H4 (cell line): ENCODE measurements at regions not wholly inside any gene's neighbourhood (a gene's known extent, or its start where the extent isn't known, plus 50 kb on each side); places are given as distances from the start of the nearest gene placed in this dataset.
"Not testable (repeated sequence)": the region's sequence is repeated elsewhere in the genome, so short reads cannot be mapped to it uniquely, and the experiment has no call there.

Experiments used
- DNase-seq: peaks from one replicate; pipeline ENCODE4 v3.0.0-alpha.2; 2015; ENCODE audit warnings: low spot score

DNA sequence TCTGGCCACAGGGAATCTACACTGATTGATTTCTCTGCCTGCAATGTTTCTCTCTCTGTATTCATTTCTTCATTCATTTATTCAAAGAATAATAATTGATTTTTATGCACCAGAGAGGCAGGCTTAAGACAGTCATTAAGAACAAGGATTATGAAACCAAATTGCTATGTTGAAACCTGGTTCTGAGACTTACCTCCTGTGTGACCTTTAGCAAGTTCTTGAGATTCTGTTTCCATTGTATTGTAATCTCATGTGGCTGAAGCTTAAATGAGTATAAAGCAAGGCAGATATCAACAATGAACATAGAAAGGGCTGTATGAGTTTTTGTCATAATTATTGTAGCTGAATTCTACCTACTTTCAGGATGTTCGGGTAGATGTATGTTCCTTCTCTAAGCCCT is 129.6 kb upstream of the GRIA1 start:
- no peak for DNase-seq

DNA sequence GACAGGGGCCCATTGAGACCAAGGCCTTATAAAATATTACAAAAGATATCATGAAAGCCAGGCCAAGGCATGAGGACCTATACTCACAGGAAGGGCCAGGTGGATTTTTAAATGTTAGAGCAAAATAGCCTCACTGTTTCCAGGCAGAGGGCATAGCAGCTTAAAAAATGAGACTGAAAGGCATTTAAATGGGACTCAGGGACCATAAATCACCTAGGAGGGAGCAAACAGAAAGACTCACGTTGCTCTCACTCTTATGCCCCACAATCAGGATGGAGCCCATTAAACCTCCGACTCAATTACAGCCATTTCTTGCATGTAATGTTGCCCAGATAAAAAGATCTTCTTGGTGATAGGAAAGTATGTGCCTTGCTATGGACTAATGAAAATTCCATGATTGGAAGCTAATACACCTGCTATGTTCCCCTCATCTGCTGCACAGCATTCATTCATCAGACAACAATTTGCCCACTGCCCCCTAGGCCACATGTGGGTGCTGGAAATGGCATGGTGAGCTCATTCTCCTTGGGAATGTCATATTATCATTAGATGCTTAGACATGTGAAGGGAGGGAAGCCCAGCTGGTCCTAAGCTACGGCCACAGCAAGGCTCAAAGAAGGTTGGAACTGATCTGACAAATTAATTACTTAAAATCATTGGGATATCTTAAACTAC is 128.6 kb upstream of the GRIA1 start:
- DNase-seq, result no peak

GRCh38 chr5:153365547-153365946 is 124.9 kb upstream of the GRIA1 start:
- DNase-seq, result no peak

DNA sequence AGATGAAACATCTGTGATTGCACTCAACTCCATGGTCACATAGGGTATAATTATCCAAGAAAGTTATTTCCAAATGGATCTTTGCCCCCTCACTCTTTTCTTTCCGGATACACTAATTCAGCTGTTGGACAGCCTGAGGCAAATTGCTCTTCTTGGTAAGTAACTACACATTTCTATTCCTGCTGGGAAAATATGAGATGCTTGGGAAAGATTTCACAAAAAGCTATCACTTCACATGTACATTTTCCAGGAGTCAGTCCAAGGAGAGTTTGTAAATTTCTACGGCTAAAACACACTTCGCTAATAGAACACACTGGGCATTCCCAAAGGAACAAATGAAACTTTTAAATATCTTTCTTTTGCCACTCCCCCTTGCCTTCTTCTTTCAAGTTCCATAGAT is 123.0 kb upstream of the GRIA1 start:
- no peak for DNase-seq

- no peak for DNase-seq
These were observed 117.9 kb upstream of the GRIA1 start for GRCh38 chr5:153372425-153373129.

DNA sequence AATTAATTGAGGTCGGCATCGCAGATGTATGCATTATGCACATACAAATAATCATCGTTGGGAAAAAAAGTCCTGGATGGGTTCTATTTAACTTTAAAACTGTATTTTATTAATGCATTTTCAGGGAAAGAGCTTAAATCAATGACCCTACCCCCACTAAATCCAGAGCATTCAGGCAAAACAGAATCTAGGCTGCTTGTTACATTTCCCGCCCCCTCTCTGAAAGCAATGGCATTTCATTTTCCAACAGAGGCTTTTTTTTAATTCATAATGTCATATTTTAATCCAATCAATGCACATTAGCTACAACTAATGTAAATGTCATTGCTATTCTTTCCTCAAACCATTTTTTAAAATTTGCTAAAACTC is 117.4 kb upstream of the GRIA1 start:
- DNase-seq, result no peak

DNA sequence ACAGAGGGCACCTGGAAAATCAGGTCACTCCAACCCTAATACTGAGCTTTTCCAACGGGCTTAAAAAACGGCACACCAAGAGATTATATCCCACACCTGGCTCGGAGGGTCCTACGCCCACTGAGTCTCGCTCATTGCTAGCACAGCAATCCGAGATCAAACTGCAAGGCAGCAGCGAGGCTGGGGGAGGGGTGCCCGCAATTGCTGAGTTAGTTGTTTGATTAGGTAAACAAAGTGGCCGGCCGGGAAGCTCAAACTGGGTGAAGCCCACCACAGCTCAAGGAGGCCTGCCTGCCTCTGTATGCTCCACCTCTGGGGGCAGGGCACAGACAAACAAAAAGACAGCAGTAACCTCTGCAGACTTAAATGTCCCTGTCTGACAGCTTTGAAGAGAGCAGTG is 108.8 kb upstream of the GRIA1 start:
- DNase-seq, result not testable (repeated sequence)

GRCh38 chr5:153390569-153390968 is 99.9 kb upstream of the GRIA1 start:
- no peak for DNase-seq

- DNase-seq, result no peak
These were observed 90.9 kb upstream of the GRIA1 start for GRCh38 chr5:153399595-153399994.

DNA sequence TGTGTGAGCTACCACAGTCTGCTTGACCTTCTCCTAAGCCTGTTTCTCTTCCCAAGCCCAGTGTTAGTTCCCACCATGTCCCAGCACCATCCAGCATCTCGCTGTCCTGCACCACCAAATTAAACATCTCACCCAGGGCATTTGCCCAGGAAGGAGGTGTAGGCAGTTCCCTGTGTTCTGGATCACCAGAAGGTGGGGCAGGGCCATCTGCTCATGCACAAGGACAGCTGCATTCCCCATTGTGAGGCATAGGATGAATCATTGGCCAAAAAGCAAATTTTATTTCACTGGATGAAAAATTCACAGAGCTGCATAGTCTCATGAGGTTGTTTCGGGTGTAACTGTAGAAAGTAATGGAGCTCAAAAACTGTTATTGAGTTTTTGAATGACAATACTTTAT is 89.5 kb upstream of the GRIA1 start:
- no peak for DNase-seq

GRCh38 chr5:153402550-153402949 is 87.9 kb upstream of the GRIA1 start:
- DNase-seq, result no peak

DNA sequence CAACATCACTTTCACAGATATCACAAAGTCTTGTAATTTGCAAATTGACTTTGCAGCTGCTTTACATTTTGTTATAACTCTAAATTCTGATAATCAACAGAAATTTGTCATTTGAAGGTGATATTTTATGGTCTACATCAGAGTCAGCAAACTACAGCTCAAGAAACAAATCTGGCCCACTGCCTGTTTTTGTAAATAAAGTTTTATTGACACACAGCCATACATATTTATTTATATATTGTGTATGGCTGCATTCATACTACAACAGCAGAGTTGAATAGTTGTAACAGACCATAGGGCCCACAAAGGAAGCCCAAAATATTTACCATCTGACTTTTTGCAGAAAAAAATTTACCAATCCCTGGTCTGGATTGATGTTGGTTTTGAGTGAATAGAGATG is 87.0 kb upstream of the GRIA1 start:
- no peak for DNase-seq

DNA sequence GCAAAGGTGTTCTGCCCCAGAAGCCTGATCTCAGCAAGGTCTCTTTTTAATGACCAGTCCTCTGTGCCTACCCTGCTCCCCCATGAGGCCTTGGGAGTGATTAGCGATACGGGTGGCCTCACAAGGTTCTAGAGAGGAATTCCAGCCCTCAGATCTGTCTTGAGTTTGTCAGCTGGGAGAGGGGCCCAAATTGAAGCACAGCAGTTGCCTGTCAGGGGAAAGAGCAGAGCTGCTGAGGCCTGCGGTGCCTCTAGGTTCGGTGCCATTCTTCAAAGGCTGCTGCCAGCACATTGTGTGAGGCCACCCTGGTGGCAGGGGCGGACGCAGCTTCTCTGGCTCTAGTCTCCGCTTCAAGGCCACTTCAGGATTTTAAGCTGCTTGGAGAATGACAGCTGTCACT is 85.7 kb upstream of the GRIA1 start:
- DNase-seq, result no peak

GRCh38 chr5:153421676-153422075 is 68.8 kb upstream of the GRIA1 start:
- no peak for DNase-seq

DNA sequence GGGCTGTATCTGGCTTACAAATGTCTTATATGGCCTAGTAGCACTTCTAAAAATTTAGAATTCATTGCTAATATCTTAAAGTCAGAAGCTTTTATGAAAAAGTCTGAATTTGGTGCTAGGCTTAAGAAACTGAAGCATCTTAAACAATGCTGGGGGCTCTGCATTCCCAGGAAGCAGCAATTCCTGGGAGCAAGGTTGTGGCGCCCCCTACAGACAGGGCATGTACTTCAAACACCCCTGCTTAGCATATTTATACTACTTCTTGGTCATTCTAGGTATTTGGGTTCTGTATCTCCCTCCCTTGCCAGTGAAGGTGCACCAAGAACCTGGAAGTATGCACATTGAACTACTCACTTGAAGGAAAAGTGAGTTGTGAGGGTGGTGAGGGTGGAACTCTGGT is 64.6 kb upstream of the GRIA1 start:
- no peak for DNase-seq

DNA sequence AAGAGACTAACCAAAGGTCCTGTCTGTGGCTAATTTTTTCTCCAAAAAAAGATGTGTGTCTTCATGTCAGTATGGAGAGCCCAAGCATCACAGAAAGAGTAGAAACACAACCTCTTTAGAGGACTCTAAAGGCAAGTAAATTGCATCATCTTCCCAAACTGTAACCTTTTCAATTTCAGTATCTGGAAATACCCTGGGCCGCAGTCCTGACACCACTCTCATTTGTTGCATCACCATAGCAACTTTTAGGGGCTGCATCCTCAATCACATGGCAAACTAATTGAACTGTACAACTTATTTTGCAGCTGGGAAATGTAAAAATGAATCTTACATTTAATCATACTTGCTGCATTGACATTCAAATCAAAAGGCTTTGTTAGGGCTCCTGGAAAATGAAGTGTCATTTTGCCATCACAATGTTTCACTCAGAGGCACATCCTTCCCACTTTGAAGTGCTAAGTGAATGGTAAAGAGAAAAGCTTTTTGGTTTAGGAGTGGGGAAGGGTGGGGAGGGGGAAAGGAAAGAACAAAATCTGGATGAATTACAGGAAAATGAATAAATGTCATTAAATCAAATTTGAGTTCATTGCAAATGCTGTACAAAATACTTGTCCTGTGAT is 60.6 kb upstream of the GRIA1 start:
- DNase-seq, result no peak

- DNase-seq, result no peak
These were observed 57.9 kb upstream of the GRIA1 start for GRCh38 chr5:153432583-153432982.

DNA sequence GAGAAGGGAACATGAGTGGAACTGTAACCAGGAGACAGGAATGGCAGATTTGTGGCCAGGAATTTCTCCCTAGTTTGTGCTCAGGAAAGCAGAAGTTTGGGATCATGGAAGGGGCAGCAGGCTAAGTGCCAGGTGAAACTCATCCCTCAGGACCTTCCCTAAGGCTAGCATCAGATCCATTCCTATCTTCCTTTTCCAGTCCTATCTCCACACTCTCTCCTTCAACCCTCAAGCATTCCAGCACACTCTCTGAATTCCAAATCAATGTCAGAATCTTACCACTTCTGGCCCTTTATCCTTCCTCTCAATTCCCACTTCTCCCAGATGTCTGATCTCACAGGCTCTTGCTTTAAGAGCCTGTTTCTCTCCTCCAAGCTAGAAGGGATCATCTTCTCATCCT is 53.2 kb upstream of the GRIA1 start:
- DNase-seq, result no peak

DNA sequence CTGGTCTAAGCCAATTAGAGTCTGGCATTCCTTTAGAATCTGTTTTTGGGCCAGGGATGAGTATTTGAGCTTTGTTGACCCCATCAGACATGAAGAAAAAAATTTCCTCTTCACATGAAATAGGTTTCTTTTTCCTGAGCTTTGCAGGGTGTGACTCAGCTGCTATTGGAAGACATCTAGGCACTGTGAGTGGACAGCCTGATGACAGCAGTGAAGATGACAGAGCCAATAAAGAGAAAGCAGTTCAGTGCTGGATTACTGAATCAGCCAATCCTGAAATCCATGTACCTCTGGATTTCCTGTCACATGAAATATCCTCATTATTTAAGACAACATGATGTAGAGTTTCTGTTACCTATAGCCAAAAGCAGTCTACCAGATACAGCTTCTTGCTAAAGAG is 51.3 kb upstream of the GRIA1 start:
- no peak for DNase-seq
